NCI-H2196 (cell line): ENCODE measurements at regions not wholly inside any gene's neighbourhood (a gene's known extent, or its start where the extent isn't known, plus 50 kb on each side); places are given as distances from the start of the nearest gene placed in this dataset.

Experiments used
- DNase-seq: peaks from one replicate; lab custom pipeline; 2025; ENCODE audit not compliant: unreplicated experiment; lab: John Stamatoyannopoulos, UW

DNA sequence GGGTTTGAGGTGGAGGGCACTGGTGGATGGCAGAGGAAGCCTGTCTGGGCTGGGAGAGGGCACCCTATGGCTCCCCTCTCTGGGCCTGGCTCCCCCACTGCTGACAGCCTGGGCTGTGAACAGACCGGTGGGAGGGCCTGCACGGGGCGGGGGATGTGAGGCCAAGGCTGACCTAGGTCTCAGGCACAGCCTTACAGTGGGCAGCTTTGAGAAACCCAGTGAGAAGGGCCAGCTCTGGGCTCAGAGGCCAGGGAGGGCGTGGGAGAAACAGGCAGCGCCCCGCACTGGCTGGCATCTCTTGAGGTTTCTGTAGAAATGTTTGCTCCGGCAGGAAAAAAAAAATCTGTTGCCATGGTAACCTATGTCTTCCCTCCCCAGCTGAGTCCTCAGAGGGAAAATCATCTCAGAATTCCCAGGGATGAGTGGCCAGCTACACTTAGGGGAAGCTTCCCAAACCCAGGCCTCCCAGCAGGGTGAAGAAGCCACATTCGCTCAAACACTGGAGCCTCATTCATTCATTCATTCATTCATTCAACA lies 71.7 kb upstream of the TAF1B start:
- peak; percentile 45 for DNase-seq

DNA sequence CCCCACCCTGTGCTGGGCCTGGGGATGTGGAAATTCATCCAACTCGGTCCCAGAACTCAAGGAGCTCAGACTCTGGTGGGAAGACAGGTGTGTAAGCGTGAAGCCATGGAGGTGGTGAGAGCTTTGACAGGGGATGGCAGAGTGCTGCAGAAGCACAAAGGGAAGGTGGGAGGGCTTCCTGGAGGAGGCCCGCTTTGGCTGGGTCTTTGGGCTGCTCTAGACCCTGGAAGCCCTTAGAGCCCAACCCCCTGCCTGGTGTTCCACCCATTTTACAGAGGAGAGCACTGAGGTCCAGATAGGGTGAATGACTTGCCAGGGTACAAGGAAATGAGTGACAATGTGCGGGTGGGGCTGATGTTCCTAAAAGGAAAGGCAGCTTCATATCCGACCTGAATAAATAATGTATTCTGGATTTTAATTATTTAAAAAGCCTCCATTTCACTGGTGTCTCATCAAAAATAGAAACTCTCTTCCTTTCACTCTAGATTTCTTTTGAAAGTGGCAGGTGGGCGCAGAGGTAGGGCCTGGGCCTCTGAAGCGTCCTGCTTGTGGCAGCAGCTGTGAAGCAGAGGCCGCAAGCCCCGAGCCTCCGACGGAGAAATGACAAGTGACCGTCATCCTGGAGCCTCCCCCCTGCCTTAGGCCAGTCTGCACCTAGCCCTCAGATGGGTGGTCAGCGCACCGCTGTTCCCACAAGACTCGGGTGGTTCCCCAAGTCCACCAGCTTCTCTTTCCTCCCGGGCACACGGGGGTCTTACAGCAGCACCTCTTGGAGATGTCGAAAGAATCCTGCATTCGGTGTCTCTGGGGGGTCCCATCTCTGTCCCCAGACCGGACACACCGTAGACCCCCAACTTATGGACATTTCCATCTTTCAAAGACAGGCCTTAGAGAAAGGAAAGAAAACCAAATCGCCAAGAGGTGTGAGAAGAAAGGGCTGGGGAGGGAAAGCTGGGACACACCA lies 71.0 kb upstream of the TAF1B start:
- DNase-seq: no peak

DNA sequence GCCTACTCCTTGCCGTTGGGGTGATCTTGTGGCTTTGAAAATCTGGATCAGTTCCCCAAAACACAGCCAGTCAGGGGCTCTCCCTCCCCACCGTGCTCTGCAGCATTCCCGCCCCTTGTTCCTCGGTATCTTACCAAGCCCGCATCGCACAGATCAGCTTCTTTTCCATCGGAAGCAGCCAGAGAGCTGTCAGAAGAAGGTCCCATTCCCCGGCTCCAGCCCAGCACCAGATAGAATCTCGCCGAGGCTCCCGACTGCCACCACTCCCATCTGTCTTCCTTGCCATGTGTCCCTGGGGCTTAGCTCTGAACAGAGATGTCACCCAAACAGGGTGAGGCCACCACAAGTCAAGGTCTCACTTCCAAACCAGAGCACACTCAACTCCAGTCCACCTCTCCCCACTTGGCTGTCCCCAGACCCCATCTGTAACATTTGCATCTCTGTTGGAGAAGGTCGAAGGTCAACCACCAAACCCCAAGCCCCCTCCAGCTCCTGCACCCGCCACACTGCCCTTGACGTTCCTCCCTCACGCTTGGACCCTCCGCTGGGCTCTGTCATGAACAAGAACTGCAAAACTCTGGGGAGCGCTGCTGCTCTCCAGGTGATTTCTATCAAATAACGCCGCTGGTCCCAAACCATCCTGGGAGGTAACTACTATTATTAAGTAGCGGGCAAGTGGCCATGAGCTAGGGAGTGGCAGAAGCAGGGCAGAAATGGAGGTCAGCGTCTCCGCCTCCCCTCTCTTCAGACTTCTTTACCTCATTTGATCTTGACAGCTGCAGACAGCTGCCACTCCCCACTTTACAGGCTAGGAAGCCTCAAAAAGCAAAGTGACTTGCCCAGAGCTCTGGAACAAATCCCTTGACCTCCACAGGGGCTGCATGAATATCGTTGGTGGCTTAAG lies 70.0 kb upstream of the TAF1B start:
- DNase-seq: no peak

DNA sequence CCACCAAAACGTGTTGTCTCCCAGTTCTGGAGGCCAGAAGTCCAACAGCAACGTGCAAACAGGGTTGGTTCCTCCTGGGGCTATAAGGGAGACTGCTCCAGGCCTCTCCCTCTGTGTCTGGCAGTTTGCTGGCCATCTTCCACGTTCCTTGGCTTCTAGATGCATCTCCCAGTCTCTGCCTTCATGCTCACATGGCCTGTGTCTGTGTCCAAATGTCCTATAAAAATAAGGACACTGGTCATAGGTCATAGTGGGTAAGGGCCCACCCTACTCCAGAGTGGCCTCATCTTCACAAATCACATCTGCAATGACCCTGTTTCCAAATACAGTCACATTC lies 69.4 kb upstream of the TAF1B start:
- DNase-seq: no peak

DNA sequence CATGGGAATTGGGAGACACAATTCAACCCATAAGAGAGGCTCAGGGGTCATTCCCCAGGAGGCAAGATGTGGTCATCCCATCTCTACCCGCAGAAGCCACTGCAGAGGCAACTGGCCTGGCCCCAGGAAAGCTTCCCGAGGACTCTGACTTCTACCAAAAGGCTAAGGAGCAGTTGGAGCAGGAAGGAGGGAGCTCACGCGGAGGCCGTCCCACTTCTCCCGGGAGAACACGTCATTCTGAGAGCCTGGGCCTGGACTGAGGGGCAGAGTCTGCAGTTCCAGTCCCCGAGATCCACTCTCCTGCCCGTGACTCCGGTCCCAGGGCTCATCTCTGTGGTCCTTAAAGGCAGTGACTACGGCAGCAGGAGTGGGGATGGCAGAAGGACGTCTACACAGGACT lies 69.0 kb upstream of the TAF1B start:
- DNase-seq: no peak

DNA sequence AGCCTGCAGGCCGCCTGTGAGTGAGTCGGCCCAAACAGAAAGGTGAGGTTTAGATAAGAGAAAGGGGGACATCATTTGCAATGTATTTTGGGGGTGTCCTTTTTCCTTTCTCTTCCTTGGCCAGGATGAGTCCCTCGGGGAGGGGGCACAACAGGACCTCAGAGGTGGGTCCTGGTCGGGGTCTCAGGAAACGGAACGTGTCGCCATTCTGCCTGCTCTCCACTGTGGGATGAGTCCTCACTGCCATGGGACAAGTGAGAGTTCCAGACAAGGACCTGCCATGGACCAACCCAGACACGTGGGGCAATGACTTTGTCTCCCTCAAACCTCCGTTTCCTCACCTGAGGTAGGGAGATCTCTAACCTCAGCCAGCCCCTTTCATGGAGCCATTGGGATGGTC lies 67.9 kb upstream of the TAF1B start:
- no peak for DNase-seq

DNA sequence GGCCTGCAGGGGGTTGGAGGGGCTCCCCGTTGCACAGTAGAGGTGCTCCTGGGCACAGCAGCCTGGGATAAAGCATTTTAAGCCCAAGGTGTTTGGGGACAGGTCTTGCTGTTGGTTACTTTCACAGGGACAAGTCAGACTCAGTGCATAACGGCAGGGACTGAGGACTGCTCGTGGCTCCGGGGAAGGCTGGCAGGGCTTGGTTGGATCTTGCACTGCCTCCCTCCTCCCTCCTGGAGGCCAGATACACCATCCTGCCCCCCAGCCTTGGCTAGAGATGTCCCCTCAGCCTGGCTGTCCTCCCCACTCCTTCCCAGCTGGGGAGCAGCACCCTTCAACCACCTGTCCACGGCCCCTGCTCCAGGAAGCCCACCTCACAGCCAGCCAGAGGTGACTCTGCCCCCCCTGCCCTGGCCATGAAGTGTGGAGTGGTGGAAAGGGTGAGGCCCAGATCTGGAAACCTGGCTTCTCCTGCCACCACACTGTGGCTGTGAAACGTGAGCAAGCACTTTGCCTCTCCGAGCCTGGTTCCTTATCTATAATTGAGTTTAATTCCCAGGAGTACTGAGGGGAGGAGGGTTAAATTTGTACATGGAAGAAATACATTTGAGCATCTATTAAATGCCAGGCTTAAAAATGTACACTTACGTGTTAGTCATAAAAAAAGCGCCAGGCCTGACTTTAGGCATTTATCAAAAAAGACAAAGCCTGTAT lies 67.1 kb upstream of the TAF1B start:
- no peak for DNase-seq

DNA sequence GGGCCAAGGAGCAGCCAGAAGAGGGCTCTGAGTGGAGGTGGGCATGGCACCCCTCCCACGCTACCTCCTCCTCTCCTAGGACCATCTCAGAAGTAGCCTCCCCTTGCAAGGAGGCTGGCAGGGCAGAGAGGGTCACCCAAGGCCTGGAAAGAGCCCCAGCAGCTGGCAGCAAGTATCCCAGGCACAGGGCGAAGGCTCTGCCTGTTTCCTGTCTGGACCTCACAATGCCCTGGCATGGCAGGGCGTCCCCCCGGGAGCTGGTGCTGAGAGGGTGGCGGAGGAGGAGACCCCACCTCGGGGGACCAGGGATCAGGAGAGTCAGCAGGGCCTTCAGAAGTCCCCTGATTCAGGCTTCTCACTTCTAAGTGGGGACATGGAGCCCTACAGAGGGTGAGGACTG lies 66.2 kb upstream of the TAF1B start:
- DNase-seq: no peak

DNA sequence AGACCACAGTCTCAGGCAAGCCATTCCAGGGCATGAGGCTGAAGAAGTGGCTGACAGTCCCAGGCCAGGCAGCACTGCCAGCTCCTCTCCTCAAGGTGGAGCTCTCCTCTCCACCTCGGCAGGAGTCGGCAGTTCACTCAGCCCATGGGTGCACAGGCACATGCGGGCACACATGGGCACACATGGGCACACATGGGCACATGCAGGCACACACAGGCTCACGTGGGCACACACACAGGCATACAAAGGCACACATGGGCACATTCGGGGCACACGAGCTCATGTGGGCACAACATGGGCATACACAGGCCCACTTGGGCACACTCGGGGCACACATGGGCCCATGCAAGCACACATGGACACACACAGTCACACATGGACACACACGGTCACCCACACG lies 65.3 kb upstream of the TAF1B start:
- DNase-seq: no peak

DNA sequence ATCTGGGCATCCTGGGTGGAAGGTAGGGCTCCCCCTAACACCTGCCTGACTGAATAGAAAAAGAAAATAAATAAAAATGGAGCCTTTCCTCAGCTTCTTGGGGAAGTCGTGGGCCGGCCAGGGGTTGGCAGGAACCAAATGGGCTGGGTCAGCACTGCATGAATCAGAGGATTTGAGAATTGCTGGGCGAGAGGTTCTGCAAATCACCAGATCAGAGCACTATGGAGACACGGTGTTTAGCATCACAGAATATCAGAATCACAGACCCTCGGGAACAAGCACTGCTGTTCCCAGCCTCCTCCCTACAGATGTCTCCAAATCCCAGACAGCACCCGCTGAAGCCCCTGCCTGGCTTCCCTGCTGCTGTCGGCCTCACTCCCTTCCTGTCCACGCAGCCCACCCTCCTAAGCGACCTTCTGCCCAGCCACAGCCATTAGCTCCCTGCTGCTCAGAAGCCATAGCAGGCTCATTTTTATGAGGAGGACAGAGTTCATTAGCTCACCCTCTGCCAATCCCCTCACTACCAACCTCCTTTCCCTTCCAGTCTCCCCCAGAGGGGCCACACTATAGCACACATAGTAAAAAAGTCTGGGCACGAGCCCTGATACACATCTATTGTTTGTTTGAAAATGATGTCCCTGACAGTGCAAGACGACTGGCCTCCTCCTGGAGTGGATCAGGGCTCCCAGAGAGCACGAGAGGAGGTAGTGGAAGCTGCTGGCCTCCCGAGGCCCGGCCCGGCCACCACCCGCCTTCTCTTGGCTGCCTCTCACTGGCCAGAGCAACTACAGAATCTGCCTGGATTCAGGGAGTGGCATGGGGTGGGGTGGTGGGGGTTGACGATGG lies 64.6 kb upstream of the TAF1B start:
- DNase-seq: no peak

DNA sequence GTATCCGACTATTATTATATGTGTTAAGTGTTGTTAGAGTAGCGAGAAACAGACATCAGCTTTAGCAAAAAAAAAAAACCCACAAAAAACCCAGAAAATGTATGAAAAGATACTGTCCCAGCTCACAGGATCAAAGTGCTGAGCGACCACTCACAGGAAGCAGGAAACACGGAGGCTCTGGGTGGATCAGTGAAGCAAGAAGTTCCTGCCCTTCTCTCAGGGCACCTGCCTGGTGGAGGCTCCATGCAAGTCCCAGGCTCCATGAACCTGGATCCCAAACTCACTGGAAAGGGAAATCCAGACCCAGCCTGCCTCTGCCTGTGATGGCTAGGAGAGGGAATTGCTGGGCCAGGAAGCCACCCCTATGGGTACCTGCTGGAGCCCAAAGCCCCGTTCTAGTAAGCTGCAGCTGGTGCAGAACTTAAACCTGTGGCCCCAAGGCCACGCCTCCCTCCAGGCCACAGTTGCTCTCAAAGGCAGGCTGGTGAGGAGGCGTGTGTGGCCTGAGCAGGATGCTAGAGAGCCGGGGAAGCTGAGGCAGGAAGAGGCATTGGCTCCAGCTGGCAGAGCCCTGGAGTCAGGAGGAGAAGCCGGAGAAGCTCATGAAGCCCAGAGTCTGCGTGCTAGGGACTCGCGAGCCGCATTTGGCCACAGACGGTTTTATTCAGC lies 63.5 kb upstream of the TAF1B start:
- DNase-seq: no peak

DNA sequence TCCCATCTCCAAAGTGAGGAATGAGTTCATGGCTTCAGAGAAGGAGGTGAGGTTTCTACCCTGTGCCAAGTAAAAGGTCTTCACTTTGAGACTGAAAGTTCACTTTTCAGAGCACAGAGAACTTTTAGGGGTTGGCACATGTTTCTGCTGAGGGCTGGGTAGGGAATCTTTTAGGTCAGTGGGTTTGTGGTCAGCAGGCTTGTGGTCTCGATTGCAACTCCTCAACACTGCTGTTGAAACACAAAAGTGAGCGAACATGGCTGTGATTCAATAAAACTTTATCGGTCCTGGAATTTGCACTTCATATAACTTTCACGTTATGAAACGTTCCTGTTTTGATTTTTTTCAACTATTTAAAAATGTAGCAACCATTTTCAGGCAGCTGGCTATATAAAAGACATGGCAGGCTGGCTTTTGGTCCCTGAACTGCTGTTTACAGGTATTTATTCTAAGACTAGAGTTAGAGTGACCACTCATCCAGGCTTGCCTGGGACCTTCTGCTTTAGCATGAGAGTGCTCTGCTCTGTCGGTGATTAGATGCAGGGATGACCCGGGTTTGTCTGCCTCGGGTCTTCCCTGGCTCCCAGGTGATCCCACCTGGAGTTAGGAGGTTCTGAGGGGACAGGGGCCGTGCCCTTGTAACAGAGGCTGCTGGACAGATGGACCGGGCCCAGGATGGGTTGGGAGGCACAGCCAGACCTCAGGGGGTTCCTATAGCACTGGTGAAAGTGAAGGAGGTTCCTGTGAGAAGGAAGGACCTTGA lies 62.7 kb upstream of the TAF1B start:
- DNase-seq: no peak

DNA sequence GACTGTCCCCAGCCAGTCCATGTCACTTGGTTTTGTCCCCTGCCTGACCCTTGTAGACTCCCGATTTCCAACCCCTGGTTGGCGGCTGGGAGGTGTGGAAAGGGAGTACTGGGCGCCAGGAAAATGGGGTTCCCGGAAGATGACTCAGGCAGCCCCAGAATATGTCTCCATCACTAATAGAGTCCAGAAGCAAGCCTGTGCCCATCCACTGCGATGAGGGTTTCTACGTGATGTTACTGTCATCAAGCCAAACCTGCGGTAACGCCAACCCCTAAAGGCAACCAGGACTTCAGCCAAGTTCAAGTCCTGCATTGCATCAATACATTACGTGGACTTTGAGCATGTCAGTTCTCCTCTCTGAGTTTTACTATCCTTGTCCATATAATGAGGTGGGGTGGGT lies 62.0 kb upstream of the TAF1B start:
- no peak for DNase-seq

DNA sequence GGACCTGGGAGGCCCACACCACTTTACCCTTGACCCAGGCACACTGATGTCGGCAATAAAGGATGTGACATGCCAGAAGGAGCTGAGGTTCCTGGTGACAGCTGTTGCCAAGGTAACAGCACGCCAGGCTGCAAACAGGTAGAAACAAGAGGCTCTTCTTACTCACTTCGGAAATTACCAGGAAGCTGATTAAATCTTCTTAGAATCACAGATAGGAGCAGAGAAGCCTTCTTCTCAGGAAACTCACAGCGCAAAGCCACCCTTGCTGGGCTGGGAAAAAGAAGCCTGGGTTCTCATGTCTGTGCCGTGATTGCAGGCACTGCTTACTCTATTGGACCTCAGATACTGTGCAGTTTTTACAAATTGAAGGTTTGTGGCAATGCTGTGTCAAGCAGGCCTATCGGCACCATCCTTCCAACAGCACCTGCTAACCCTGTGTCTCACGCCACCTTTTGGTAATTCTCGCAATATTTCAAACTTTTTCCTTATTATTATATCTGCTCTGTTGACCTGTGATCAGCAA lies 61.0 kb upstream of the TAF1B start:
- peak; percentile 45 for DNase-seq

DNA sequence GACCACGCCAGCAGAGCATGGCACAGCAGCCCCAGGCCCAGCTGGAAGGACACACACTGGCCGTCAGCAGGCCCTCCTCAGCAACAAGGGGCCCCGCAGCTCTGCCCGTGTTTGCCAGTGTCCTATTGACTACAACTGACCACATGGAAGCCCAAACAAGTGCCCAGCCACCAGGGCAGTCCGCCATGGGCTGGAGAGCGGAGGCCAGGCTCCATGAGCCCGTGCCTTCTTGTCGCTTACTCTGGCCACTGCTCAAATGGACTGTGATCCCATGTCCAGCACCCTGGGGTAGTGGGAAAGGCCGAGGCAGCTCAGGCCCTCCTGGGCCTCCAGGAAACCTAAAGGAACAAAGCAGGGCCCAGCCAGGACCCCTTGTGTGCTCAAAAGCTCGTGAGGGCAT lies 53.9 kb upstream of the TAF1B start:
- DNase-seq: no peak

DNA sequence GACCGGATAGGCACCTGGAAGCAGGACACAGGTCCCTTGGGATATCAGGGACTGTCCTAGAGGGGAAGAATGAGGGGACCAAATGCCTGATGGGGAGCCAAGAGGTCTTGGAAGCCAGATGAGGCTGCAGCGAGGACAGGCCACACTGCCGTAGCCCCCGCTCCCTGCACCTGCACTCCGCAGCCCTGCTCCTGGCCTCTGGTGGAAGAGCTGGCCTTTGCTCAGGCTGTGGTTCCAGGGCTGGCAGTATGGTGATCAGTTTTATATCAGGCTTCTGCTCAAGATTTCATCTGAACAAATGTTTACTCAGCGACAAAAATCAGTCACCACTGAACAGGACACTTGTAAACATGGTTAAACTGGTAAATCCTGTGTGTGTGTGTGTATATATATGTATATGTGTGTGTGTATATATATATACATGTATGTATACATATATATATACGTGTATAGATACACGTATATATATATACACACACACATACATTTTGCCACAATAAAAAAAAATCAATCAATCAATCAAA lies 52.5 kb upstream of the TAF1B start:
- DNase-seq: no peak

DNA sequence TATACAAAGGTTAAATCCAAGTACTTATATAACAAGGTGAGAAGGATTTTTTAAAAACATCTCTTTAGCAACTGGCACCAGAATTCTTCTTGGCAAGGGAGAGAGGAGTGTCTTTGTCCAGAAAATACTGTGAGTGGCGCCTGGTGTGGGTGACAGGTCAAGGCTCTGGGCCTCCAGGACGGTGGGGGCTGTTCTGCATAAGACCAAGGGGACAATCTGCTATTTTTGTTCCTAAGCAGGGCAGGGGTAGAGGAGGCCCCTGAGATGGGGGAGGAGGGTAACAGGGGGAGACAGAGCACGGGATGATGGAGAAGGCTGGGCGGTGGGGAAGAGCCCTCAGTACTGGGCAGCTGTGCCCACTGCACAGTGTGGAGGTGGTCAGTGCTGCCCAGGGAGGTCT lies 51.6 kb upstream of the TAF1B start:
- DNase-seq: no peak

DNA sequence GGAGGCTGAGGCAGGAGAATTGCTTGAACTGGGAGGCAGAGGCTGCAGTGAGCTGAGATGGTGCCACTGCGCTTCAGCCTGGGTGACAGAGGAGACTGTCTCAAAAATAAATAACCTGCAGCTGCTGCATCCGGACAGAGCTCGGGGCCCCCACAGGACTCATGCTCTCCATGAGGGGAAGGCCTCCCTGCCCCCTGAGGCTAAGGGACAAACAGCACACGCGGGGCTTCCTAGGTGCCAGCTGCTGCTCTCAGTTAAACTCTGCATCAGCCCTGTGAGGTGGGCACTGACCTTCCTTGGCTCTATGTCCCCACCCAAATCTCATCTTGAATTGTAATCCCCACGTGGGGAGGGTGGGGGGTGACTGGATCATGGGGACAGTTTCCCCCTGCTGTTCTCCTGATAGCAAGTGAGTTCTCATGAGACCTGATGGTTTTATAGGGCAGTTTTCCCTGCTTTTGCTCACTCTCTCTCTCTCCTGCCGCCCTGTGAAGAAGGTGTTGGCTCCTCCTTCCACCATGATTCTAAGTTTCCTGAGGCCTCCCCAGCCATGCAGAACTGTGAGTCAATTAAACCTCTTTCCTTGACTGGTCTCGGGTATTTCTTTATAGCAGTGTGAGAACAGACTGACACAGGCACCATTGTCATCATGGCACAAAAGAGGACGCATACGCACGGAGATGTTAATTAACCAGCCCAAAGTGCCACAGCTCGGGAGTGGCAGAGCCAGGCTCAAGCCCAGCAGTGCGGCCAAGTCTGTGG lies 49.9 kb upstream of the TAF1B start:
- no peak for DNase-seq
